ENCODE measurements at regions not wholly inside any gene's neighbourhood (a gene's known extent, or its start where the extent isn't known, plus 50 kb on each side); places are given as distances from the start of the nearest gene placed in this dataset.

GRCh38 chr6:155791186-155791585, 335.5 kb upstream of the NOX3 start:
- TF ChIP-seq CTCF (IDR thresholded peaks at IDR 0.05) (no peak), POLR2AphosphoS5 (IDR thresholded peaks at IDR 0.05) (no peak), POLR2A (IDR thresholded peaks at IDR 0.05) (no peak), EP300 (IDR thresholded peaks at IDR 0.05) (no peak)

Data from suprapubic skin (tissue), 4 donors.